HG03521 (cell line): ENCODE measurements at regions not wholly inside any gene's neighbourhood (a gene's known extent, or its start where the extent isn't known, plus 50 kb on each side); places are given as distances from the start of the nearest gene placed in this dataset.

ENCODE experiments used
- ATAC-seq: cut with Tn5 transposase; IDR thresholded peaks from one replicate; pipeline ENCODE4 v1.9.1; 2021; ENCODE audit warnings: mild to moderate bottlenecking, moderate library complexity; ENCODE audit not compliant: unreplicated experiment

GRCh38 chr9:119841016-119841415 is 471.8 kb upstream of the BRINP1 start:
- ATAC-seq = no peak

DNA sequence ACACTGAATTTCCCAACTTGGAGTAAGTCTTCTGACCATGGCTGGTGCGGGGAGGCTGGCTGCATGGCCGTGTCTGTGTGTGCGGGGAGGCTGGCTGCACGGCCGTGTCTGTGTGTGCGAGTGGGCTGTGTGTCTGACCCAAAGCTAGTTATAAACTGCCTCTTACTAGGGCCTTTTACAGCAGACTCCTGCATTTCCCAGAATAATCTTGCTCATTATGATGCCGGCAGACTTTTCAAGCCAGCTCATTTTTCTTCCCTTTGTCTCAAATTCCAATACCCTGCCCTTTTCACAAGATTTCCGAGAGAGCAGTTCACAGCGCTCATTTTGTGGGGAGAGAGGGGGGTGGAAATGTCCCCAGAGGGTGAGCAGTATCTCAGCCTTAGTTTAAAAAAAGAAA is 470.7 kb upstream of the BRINP1 start:
- ATAC-seq = no peak

- ATAC-seq = no peak
Measured at GRCh38 chr9:119838210-119838609, 469.0 kb upstream of the BRINP1 start.

DNA sequence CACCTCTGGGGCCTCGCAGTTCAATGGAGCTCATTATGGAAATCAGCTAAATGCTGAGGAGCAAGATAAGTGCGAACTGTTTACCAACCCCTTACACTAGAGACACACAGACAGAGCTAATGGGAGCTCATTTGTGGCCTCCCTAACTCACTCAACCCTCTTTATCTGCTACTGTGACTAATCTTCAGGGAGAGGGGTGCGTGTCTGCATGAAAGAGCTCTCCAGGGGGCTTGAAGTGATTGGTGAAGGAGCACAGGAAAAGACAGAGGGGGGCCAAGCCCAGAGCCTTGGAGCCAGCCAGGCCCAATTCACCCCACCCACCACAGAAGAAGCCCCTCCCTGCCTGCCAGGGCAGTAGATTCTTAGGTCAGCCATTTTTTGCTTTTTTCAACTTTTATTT is 466.8 kb upstream of the BRINP1 start:
- ATAC-seq = no peak

GRCh38 chr9:119834064-119834620 is 464.9 kb upstream of the BRINP1 start:
- no peak for ATAC-seq

- no peak for ATAC-seq
Measured at GRCh38 chr9:119831309-119831708, 462.1 kb upstream of the BRINP1 start.

DNA sequence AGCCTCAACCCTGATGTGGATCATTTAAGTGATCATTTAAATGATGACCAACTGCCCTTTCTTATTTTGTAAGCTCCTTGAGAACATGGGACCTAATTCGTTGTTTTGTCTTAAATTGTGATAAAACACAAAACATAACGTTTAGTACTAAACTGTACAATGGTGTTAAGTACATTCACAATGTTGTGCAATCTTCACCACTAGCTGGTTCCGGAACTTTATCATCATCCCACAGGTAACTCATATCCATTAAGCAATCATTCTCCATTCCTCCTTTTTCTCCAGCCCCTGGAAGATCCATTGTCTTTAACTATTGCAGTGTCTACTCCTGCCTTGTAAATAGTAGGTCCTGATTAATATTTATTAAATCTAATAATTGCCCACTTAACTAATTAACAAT is 460.5 kb upstream of the BRINP1 start:
- no peak for ATAC-seq

GRCh38 chr9:119829186-119829585 is 460.0 kb upstream of the BRINP1 start:
- ATAC-seq = no peak

DNA sequence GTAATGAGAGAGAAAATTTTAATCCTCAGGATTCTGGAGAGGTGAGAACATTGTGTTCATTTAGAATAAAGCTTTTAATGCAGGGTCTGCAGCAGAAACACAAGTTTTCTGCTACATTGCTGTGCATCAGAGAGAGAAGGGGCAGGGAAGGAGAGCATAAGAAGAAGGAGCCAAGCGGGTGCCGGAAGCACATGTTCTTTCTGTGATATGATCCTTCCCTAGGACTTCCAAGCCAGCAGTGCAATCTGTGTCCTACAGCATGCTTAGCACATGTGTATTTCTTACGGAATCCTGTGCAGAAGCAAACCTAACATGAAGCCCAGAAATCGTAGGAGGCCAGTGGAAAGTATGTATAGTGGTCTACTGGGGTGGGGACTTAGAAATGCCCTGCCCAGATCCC is 458.3 kb upstream of the BRINP1 start:
- no peak for ATAC-seq

- ATAC-seq = no peak
Measured at GRCh38 chr9:119827126-119827525, 457.9 kb upstream of the BRINP1 start.

DNA sequence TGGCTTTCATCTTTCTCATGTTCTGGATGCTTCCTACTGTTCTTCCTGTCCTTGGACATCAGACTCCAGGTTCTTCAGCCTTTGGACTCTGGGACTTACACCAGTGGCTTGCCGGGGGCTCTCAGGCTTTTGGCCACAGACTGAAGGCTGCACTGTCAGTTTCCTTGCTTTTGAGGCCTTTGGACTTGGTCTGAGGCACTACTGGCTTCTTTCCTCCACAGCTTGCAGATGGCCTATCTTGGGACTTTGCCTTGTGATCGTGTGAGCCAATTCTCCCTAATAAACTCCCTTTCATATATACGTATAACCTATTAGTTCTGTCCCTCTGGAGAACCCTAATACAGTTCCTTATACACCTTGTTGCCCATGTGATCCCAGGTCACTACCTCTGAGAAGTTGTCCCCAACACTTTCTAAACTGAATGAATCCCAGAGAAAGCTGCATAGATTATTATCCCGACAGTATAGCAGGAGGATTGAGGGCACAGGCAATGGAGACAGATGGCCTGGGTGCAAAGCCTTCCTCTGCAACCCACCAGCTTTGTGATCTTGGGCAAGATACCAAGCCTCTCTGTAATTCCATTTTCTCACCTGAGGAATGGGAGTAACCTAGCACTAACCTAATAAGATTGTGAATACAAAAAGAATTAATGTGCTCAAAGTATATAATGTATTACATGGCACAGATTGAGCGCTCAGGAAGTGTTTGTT is 449.6 kb upstream of the BRINP1 start:
- no peak for ATAC-seq

GRCh38 chr9:119810645-119811429 is 441.6 kb upstream of the BRINP1 start:
- ATAC-seq = no peak

DNA sequence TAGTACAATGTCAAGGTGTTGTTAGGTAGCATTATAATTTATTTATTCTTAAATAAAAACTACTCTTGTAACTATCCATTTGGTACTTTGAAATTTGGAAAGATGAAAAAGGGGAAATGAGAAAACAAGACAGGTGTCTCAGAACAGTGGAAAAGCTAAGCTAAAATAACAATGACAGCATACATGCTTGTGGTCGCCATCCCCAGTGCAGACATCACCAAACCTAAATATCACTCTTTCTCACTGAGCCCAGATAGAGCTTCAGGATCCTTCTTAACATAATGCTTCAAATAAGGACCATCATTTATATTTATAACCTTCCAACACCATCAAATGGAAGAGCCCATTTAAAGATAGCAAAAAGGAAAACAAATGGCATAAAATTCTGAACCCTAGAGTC is 434.4 kb upstream of the BRINP1 start:
- ATAC-seq = no peak

- ATAC-seq = no peak
Measured at GRCh38 chr9:119802621-119803020, 433.4 kb upstream of the BRINP1 start.

DNA sequence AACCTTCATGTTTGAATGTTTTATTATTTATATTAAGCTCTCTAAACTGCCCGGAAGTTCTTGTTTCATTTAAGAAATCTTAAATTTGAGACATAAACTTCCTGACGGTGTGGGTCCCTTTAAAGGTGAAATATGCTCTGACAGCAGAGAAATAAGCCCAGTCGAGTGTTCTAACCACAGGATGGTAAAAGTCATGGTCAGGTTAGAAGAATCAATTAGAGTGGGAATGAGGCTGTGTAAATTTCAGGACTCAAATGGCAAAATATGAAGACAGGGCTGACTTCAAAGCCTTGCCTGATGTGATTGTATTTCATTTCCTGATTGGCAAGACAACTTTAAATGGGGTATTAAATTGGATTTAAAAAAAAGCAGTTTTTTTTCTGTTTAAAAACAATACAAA is 432.9 kb upstream of the BRINP1 start:
- ATAC-seq = no peak

DNA sequence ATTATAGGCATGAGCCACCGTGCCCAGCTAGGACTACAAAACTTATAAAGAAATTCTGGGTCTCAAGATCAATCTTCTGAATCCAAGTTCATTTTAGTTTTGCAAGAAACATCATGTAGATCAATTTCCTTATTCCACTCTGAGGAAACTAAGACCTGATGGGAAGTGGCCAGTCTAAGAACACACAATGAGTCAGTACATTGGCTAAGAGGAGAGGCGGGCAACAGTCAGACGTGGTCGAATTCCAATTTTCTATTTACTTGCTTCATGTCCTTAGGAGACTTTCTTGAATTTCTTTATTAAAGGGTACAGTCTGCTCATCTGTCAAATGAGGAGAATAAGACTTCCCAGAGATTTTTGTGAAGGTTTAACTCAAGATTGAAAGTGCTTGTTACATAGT is 432.1 kb upstream of the BRINP1 start:
- no peak for ATAC-seq

GRCh38 chr9:119795395-119795794 is 426.2 kb upstream of the BRINP1 start:
- ATAC-seq = peak; percentile 63

GRCh38 chr9:119794836-119795235 is 425.6 kb upstream of the BRINP1 start:
- ATAC-seq = no peak

DNA sequence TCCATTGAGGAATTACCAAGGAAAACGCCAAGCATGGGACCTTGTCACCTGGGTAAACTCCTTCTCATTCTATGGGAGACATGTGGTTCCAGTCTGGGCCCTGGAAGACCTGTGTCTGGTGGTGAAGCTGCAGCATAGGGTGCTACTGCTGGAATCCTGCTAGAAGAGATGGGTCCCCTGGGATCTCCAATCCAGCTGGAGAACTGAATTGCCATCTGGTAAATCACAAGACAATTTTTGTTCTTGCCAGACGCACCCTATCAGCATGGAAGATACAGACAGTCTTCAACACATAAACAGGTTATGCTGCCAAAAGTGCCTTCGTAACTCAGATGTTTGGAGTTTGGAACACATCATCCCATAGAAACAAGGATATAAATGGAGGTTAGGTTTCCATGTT is 424.0 kb upstream of the BRINP1 start:
- ATAC-seq = no peak

- peak; percentile 58 for ATAC-seq
Measured at GRCh38 chr9:119792242-119792641, 423.0 kb upstream of the BRINP1 start.

DNA sequence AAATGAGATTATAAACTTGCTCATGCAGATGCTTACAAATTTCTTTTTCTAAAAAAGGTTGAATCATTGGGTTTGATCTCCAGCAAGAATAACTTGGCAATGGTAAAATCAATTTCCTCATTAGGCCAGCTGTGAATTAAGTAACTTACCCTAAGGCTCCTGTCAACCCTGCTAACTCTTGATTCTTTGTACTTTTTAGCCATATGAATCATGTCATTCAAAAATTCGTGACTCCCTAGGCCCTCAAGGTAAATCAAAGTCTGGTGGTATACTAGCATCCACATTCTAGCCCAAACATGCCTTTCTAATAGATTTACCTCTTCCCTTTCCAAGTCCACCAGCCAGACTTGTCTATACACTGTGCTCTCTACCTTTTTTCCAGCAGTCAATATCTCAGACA is 420.8 kb upstream of the BRINP1 start:
- ATAC-seq = no peak

DNA sequence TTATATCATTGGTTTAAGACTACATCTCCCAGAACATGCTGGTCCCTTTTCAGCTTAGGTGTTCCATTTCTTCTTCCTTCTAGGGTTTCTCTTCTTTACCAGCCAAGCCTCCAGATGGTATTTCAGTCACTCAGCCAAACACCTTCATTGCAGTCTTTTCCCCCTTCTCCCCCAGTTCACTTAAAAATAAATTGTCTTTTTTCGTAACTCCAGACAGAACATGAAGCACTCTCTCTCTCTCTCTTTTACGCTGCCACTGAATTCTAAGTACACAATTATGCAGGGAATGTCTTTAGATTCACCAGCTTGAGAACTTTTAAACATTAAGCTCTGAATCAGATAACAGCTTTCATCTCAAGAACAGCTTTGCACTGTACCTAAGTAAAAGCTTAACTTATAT is 419.7 kb upstream of the BRINP1 start:
- ATAC-seq = no peak
